Loucy (cell line): ENCODE measurements at regions not wholly inside any gene's neighbourhood (a gene's known extent, or its start where the extent isn't known, plus 50 kb on each side); places are given as distances from the start of the nearest gene placed in this dataset.

ENCODE experiments used
- H2AFZ ChIP-seq: fragments of 200-600 bp; sonication (generic); 2 replicates; pipeline ENCODE4 v1.6.0; 2016; ENCODE audit warnings: antibody characterized with exemption, mild to moderate bottlenecking, low read length, moderate library complexity
- H3F3A ChIP-seq: fragments of 200-600 bp; 2 replicates; pipeline ENCODE4 v1.6.0; 2016; ENCODE audit warnings: antibody characterized with exemption, low read depth, mild to moderate bottlenecking
- H3K27me3 ChIP-seq: fragments of 200-600 bp; sonication (generic); 2 replicates; pipeline ENCODE4 v1.6.1; 2014; ENCODE audit warnings: low read length, mild to moderate bottlenecking; ENCODE audit not compliant: insufficient read depth, poor library complexity, severe bottlenecking
- H3K36me3 ChIP-seq: fragments of 200-600 bp; sonication (generic); 2 replicates; pipeline ENCODE4 v1.6.1; 2016; ENCODE audit warnings: low read length; ENCODE audit not compliant: insufficient read depth
- H3K4me1 ChIP-seq: fragments of 200-600 bp; sonication (generic); 2 replicates; pipeline ENCODE4 v1.5.1; 2014; ENCODE audit warnings: low read length, mild to moderate bottlenecking; ENCODE audit not compliant: insufficient read depth, poor library complexity, severe bottlenecking
- H3K4me2 ChIP-seq: fragments of 200-600 bp; sonication (generic); 2 replicates; pipeline ENCODE4 v1.6.0; 2014; ENCODE audit warnings: antibody characterized with exemption, low read length, low read depth, mild to moderate bottlenecking; ENCODE audit not compliant: poor library complexity, severe bottlenecking
- H3K4me3 ChIP-seq: fragments of 200-600 bp; sonication (generic); 2 replicates; pipeline ENCODE4 v1.5.1; 2014; ENCODE audit warnings: low read length, mild to moderate bottlenecking, mixed read lengths; ENCODE audit not compliant: poor library complexity, severe bottlenecking
- H3K79me2 ChIP-seq: fragments of 200-600 bp; sonication (generic); 2 replicates; pipeline ENCODE4 v1.6.1; 2014; ENCODE audit warnings: low read length; ENCODE audit not compliant: insufficient read depth
- H3K9ac ChIP-seq: fragments of 200-600 bp; sonication (generic); 2 replicates; pipeline ENCODE4 v1.6.0; 2014; ENCODE audit warnings: mild to moderate bottlenecking, low read depth, low read length, moderate library complexity; ENCODE audit not compliant: poor library complexity, severe bottlenecking
- H3K9me2 ChIP-seq: fragments of 200-600 bp; sonication (generic); replicated peaks from 2 replicates; pipeline ENCODE4 v1.6.1; 2016; ENCODE audit warnings: low read depth, low read length, mixed read lengths
- H3K9me3 ChIP-seq: fragments of 200-600 bp; sonication (generic); 2 replicates; pipeline ENCODE4 v1.6.1; 2014; ENCODE audit warnings: mild to moderate bottlenecking, antibody characterized with exemption, low read length, low read depth; ENCODE audit not compliant: insufficient read depth
- H4K20me1 ChIP-seq: fragments of 200-600 bp; sonication (generic); 2 replicates; pipeline ENCODE4 v1.6.0; 2014; ENCODE audit warnings: antibody characterized with exemption, low read length, mild to moderate bottlenecking; ENCODE audit not compliant: insufficient read depth, poor library complexity, severe bottlenecking
- CTCF ChIP-seq: fragments of 200-600 bp; sonication (generic); conservative IDR thresholded peaks from 2 replicates; pipeline ENCODE4 v1.5.1; 2014; ENCODE audit warnings: mild to moderate bottlenecking, antibody characterized with exemption, low read length
- EZH2phosphoT487 ChIP-seq: fragments of 200-600 bp; IDR thresholded peaks from 2 replicates; pipeline ENCODE4 v1.6.1; 2018; ENCODE audit warnings: antibody characterized with exemption, mild to moderate bottlenecking, moderate library complexity, borderline replicate concordance

- no peaks in the 10 kb centered on the region for H3K9me2 ChIP-seq
- no peak for TF ChIP-seq EZH2phosphoT487
- no peak for TF ChIP-seq CTCF
- no peaks in the 10 kb centered on the region for H3K9me3 ChIP-seq
These were observed 415.5 kb upstream of the ARPP21 start for GRCh38 chr3:35223632-35224394.

GRCh38 chr3:35224565-35225295 lies 414.6 kb upstream of the ARPP21 start:
- no peak overlapping the region for H2AFZ ChIP-seq
- no peaks in the 10 kb centered on the region for H3K9me3 ChIP-seq
- no peaks in the 10 kb centered on the region for H4K20me1 ChIP-seq
- H3K4me3 ChIP-seq = no peak overlapping the region
- no peaks in the 10 kb centered on the region for H3K9me2 ChIP-seq
- no peak for TF ChIP-seq EZH2phosphoT487
- no peak for TF ChIP-seq CTCF
- H3K4me2 ChIP-seq = no peak overlapping the region
- H3K27me3 ChIP-seq = no peaks in the 10 kb centered on the region
- H3F3A ChIP-seq = no peaks in the 10 kb centered on the region
- no peaks in the 10 kb centered on the region for H3K36me3 ChIP-seq
- H3K4me1 ChIP-seq = no peaks in the 10 kb centered on the region
- no peaks in the 10 kb centered on the region for H3K79me2 ChIP-seq
- H3K9ac ChIP-seq = no peak overlapping the region

More at GRCh38 chr3:35223632-35224394, 415.5 kb upstream of the ARPP21 start:
- Histone ChIP-seq H3K4me1 (no peaks in the 10 kb centered on the region), H3K27me3 (no peaks in the 10 kb centered on the region), H3K79me2 (no peaks in the 10 kb centered on the region), H3K36me3 (no peaks in the 10 kb centered on the region), H2AFZ (no peak overlapping the region), H3K9ac (no peak overlapping the region), H3F3A (no peaks in the 10 kb centered on the region), H3K4me3 (no peak overlapping the region), H3K4me2 (no peak overlapping the region), H4K20me1 (no peaks in the 10 kb centered on the region)

GRCh38 chr3:35241236-35241635 lies 398.1 kb upstream of the ARPP21 start:
- no peaks in the 10 kb centered on the region for H3F3A ChIP-seq
- H3K4me1 ChIP-seq = no peaks in the 10 kb centered on the region
- TF ChIP-seq CTCF = no peak
- no peak for TF ChIP-seq EZH2phosphoT487
- H3K9me3 ChIP-seq = no peaks in the 10 kb centered on the region
- H3K9ac ChIP-seq = no peak overlapping the region
- no peak overlapping the region for H3K4me2 ChIP-seq
- H3K4me3 ChIP-seq = no peak overlapping the region
- no peak overlapping the region for H2AFZ ChIP-seq
- H3K79me2 ChIP-seq = no peaks in the 10 kb centered on the region
- no peaks in the 10 kb centered on the region for H4K20me1 ChIP-seq
- no peaks in the 10 kb centered on the region for H3K27me3 ChIP-seq
- H3K36me3 ChIP-seq = no peaks in the 10 kb centered on the region
- H3K9me2 ChIP-seq = no peaks in the 10 kb centered on the region
